HEK293 (cell line): ENCODE measurements at regions not wholly inside any gene's neighbourhood (a gene's known extent, or its start where the extent isn't known, plus 50 kb on each side); places are given as distances from the start of the nearest gene placed in this dataset.

Source experiments
- CTCF ChIA-PET: fragments of 350-600 bp; formaldehyde crosslinking; extraction: SDS; loops from one replicate; lab custom pipeline; 2021; ENCODE audit warnings: antibody characterized with exemption; lab: Yijun Ruan, JAX
- POLR2A ChIA-PET: fragments of 300-600 bp; formaldehyde crosslinking; extraction: SDS; loops from one replicate; lab custom pipeline; 2020; ENCODE audit warnings: antibody characterized with exemption, inconsistent platforms; lab: Yijun Ruan, JAX
- H3K27ac ChIP-seq: fragments of 200-500 bp; sonication (Bioruptor generic); 2 replicates; pipeline ENCODE4 v1.5.1; 2014; ENCODE audit warnings: low read depth, low read length, control low read depth, inconsistent platforms; ENCODE audit errors: extremely low read depth
- H3K36me3 ChIP-seq, 2 experiments: fragments of 200-500 bp in 1 of 2; sonication (Bioruptor generic) in 1 of 2; 1 replicate in 1 of 2; 2 replicates in 1 of 2; pipeline ENCODE4 v1.5.1; 2014 to 2017; ENCODE audit warnings: inconsistent platforms in 2 of 2, low read length in 2 of 2; ENCODE audit not compliant: control insufficient read depth in 2 of 2, insufficient read depth in 1 of 2
- H3K4me1 ChIP-seq: fragments of 200-500 bp; sonication (Bioruptor generic); 2 replicates; pipeline ENCODE4 v1.5.1; 2014; ENCODE audit warnings: mild to moderate bottlenecking, low read length, inconsistent platforms; ENCODE audit not compliant: control insufficient read depth, insufficient read depth
- H3K4me3 ChIP-seq: 2 replicates; pipeline ENCODE4 v1.5.1; 2011; ENCODE audit warnings: low read depth, mild to moderate bottlenecking, control low read depth, low read length, moderate library complexity
- H3K9me3 ChIP-seq: fragments of 200-500 bp; sonication (Bioruptor generic); 2 replicates; pipeline ENCODE4 v1.5.1; 2014; ENCODE audit warnings: low read depth, low read length, inconsistent platforms; ENCODE audit not compliant: control insufficient read depth, insufficient read depth
- KLF1 ChIP-seq: fragments of 450-650 bp; formaldehyde crosslinking; IDR thresholded peaks from 2 replicates; pipeline ENCODE4 v1.5.1; 2016; ENCODE audit warnings: missing biosample characterization, missing genetic modification characterization
- MEIS1 ChIP-seq: sonication (generic); formaldehyde crosslinking; IDR thresholded peaks from 2 replicates; pipeline ENCODE4 v1.8.1; 2022; ENCODE audit warnings: missing genetic modification reagents, mild to moderate bottlenecking, borderline replicate concordance
- SP7 ChIP-seq: fragments of 450-650 bp; formaldehyde crosslinking; IDR thresholded peaks from 2 replicates; pipeline ENCODE4 v1.5.1; 2016; ENCODE audit warnings: missing biosample characterization, missing genetic modification characterization
- TCF7L2 ChIP-seq: IDR thresholded peaks from 2 replicates; pipeline ENCODE4 v1.6.1; 2011; ENCODE audit warnings: low read depth, mild to moderate bottlenecking, inconsistent platforms, low read length, moderate library complexity, borderline replicate concordance
- ZBTB1 ChIP-seq: fragments of 450-650 bp; formaldehyde crosslinking; IDR thresholded peaks from 2 replicates; pipeline ENCODE4 v1.5.1; 2016; ENCODE audit warnings: missing biosample characterization, missing genetic modification characterization
- ZBTB21 ChIP-seq: fragments of 450-650 bp; formaldehyde crosslinking; IDR thresholded peaks from 2 replicates; pipeline ENCODE4 v1.5.1; 2017; ENCODE audit warnings: missing biosample characterization, missing genetic modification characterization
- ZFP69B ChIP-seq: fragments of 450-650 bp; formaldehyde crosslinking; IDR thresholded peaks from 2 replicates; pipeline ENCODE4 v1.5.1; 2016; ENCODE audit warnings: missing biosample characterization, missing genetic modification characterization
- ZNF174 ChIP-seq: fragments of 450-650 bp; formaldehyde crosslinking; IDR thresholded peaks from 2 replicates; pipeline ENCODE4 v1.5.0; 2017; ENCODE audit warnings: missing biosample characterization, mild to moderate bottlenecking, missing genetic modification characterization
- ZNF19 ChIP-seq: fragments of 450-650 bp; formaldehyde crosslinking; IDR thresholded peaks from 2 replicates; pipeline ENCODE4; 2016; ENCODE audit warnings: missing biosample characterization, missing genetic modification characterization, low read depth
- ZNF521 ChIP-seq: fragments of 450-650 bp; formaldehyde crosslinking; IDR thresholded peaks from 2 replicates; pipeline ENCODE4 v1.5.1; 2017; ENCODE audit warnings: missing biosample characterization, mild to moderate bottlenecking, missing genetic modification characterization
- ZNF555 ChIP-seq: fragments of 450-650 bp; formaldehyde crosslinking; conservative IDR thresholded peaks from 2 replicates; pipeline ENCODE4 v1.5.1; 2017; ENCODE audit warnings: missing biosample characterization, mild to moderate bottlenecking, missing genetic modification characterization, inconsistent platforms
- ZNF677 ChIP-seq: fragments of 450-650 bp; IDR thresholded peaks from 2 replicates; pipeline ENCODE4 v1.5.0; 2018; ENCODE audit warnings: missing biosample characterization, mild to moderate bottlenecking, missing genetic modification characterization, moderate library complexity
- TF ChIP-seq, protein P1 (sequence below): fragments of 450-650 bp; formaldehyde crosslinking; IDR thresholded peaks from 2 replicates; pipeline ENCODE4 v1.5.1; 2016; ENCODE audit warnings: missing biosample characterization, missing genetic modification characterization
- TF ChIP-seq, protein P2 (sequence below): fragments of 450-650 bp; formaldehyde crosslinking; IDR thresholded peaks from 2 replicates; pipeline ENCODE4 v1.5.1; 2016; ENCODE audit warnings: missing biosample characterization, missing genetic modification characterization
- TF ChIP-seq, protein P3 (sequence below): fragments of 450-650 bp; formaldehyde crosslinking; IDR thresholded peaks from 2 replicates; pipeline ENCODE4 v1.5.1; 2016; ENCODE audit warnings: missing biosample characterization, missing genetic modification characterization
- TF ChIP-seq, protein P4 (sequence below): fragments of 450-650 bp; formaldehyde crosslinking; IDR thresholded peaks from 2 replicates; pipeline ENCODE4 v1.5.1; 2016; ENCODE audit warnings: missing biosample characterization, missing genetic modification characterization, borderline replicate concordance
- TF ChIP-seq, protein P5 (sequence below): fragments of 450-650 bp; formaldehyde crosslinking; IDR thresholded peaks from 2 replicates; pipeline ENCODE4 v1.5.0; 2017; ENCODE audit warnings: missing biosample characterization, missing genetic modification characterization, borderline replicate concordance

DNA sequence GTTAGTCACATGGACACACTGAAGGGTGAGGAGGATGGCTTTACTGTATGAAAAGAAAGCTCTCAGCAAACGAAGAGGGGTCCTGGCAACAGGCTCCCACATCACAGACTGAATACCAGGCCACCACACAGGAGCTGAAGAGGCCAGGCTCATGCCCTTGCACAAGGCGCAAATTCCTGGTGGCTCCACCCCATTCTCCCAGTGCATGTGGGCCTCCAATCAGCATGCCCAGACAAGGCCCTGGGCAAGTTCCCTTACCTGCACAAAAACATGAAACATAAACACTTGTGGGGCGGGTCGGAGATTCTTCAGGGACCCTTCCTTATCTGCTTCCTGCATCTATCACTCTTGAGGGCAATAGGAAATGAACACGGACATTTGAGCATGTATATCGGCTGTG is 935.8 kb upstream of the EDIL3 start:
- Histone ChIP-seq H3K4me1 (no peaks in the 10 kb centered on the region), H3K36me3 (no peaks in the 10 kb centered on the region), H3K27ac (no peak overlapping the region), H3K4me3 (no peak overlapping the region), H3K9me3 (no peaks in the 10 kb centered on the region)
- ChIA-PET CTCF (no interaction called here), POLR2A (interaction anchor here (0.8 kb wide), 1 partner anchor 9 kb away, joined by 3 read pairs; no protein-coding TSS in a partner anchor)
- no peak for TF ChIP-seq ZBTB1 (tag by site-specific recombination)
- no peak for TF ChIP-seq KLF1 (tag by site-specific recombination)

DNA sequence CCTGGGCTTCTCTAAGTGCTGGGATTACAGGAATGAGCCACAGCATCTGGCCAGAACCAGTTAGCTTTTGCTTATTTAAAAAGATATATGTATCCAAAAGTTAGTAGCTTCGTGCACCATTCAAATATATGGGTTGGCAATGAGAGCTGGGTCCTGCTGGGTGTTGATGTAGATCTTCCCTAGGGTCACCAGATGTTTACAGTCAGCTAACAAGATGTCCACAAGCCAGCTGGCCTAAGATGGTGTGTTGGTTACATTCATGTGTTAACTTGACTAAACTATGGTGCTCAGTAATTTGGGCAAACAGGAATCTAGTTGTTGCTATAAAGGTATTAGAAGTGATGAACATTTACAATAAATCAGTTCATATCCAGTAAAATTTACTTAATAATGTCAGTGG is 948.6 kb upstream of the EDIL3 start:
- ChIA-PET CTCF (no interaction called here), POLR2A (no interaction called here)
- no peak overlapping the region for H3K4me3 ChIP-seq
- no peaks in the 10 kb centered on the region for H3K4me1 ChIP-seq
- H3K27ac ChIP-seq: no peak overlapping the region
- no peaks in the 10 kb centered on the region for H3K9me3 ChIP-seq
- H3K36me3 ChIP-seq: no peaks in the 10 kb centered on the region
- TF ChIP-seq ZNF19 (tag by site-specific recombination): no peak
- TF ChIP-seq ZBTB21 (tag by site-specific recombination): no peak
- TF ChIP-seq ZNF555 (tag by site-specific recombination): no peak
- TF ChIP-seq, protein P1, sequence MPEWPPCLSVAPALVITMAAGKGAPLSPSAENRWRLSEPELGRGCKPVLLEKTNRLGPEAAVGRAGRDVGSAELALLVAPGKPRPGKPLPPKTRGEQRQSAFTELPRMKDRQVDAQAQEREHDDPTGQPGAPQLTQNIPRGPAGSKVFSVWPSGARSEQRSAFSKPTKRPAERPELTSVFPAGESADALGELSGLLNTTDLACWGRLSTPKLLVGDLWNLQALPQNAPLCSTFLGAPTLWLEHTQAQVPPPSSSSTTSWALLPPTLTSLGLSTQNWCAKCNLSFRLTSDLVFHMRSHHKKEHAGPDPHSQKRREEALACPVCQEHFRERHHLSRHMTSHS: no peak
- TF ChIP-seq, protein P2, sequence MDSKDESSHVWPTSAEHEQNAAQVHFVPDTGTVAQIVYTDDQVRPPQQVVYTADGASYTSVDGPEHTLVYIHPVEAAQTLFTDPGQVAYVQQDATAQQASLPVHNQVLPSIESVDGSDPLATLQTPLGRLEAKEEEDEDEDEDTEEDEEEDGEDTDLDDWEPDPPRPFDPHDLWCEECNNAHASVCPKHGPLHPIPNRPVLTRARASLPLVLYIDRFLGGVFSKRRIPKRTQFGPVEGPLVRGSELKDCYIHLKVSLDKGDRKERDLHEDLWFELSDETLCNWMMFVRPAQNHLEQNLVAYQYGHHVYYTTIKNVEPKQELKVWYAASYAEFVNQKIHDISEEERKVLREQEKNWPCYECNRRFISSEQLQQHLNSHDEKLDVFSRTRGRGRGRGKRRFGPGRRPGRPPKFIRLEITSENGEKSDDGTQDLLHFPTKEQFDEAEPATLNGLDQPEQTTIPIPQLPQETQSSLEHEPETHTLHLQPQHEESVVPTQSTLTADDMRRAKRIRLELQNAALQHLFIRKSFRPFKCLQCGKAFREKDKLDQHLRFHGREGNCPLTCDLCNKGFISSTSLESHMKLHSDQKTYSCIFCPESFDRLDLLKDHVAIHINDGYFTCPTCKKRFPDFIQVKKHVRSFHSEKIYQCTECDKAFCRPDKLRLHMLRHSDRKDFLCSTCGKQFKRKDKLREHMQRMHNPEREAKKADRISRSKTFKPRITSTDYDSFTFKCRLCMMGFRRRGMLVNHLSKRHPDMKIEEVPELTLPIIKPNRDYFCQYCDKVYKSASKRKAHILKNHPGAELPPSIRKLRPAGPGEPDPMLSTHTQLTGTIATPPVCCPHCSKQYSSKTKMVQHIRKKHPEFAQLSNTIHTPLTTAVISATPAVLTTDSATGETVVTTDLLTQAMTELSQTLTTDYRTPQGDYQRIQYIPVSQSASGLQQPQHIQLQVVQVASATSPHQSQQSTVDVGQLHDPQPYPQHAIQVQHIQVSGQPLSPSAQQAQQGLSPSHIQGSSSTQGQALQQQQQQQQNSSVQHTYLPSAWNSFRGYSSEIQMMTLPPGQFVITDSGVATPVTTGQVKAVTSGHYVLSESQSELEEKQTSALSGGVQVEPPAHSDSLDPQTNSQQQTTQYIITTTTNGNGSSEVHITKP (tag by site-specific recombination): no peak
- TF ChIP-seq, protein P3, sequence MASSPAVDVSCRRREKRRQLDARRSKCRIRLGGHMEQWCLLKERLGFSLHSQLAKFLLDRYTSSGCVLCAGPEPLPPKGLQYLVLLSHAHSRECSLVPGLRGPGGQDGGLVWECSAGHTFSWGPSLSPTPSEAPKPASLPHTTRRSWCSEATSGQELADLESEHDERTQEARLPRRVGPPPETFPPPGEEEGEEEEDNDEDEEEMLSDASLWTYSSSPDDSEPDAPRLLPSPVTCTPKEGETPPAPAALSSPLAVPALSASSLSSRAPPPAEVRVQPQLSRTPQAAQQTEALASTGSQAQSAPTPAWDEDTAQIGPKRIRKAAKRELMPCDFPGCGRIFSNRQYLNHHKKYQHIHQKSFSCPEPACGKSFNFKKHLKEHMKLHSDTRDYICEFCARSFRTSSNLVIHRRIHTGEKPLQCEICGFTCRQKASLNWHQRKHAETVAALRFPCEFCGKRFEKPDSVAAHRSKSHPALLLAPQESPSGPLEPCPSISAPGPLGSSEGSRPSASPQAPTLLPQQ (tag by site-specific recombination): no peak

DNA sequence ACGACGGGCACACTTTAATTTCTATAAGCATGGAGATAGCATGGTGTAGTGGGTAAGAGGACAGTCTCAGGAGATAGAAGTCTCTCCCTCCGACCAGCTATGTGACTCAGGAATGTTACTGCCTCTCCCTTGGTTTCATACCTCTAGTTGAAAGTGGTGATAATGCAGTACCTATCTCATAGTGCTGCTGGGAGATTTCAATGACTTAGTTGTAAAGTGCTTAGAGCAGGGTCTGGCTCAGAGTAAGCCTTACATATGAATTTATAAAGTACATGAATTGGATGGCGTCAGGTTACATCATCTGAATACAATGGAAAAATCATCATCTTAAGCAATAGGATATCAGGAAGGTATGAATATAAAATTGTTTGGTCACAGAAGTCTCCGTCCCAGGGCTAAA is 952.8 kb upstream of the EDIL3 start:
- H3K4me3 ChIP-seq: no peak overlapping the region
- H3K9me3 ChIP-seq: no peaks in the 10 kb centered on the region
- CTCF ChIA-PET: no interaction called here
- H3K4me1 ChIP-seq: no peaks in the 10 kb centered on the region
- POLR2A ChIA-PET: no interaction called here
- no peaks in the 10 kb centered on the region for H3K36me3 ChIP-seq
- no peak overlapping the region for H3K27ac ChIP-seq
- TF ChIP-seq ZFP69B (tag by site-specific recombination): no peak
- no peak for TF ChIP-seq SP7 (tag by site-specific recombination)
- TF ChIP-seq ZNF677 (tag by site-specific recombination): no peak
- TF ChIP-seq, protein P4, sequence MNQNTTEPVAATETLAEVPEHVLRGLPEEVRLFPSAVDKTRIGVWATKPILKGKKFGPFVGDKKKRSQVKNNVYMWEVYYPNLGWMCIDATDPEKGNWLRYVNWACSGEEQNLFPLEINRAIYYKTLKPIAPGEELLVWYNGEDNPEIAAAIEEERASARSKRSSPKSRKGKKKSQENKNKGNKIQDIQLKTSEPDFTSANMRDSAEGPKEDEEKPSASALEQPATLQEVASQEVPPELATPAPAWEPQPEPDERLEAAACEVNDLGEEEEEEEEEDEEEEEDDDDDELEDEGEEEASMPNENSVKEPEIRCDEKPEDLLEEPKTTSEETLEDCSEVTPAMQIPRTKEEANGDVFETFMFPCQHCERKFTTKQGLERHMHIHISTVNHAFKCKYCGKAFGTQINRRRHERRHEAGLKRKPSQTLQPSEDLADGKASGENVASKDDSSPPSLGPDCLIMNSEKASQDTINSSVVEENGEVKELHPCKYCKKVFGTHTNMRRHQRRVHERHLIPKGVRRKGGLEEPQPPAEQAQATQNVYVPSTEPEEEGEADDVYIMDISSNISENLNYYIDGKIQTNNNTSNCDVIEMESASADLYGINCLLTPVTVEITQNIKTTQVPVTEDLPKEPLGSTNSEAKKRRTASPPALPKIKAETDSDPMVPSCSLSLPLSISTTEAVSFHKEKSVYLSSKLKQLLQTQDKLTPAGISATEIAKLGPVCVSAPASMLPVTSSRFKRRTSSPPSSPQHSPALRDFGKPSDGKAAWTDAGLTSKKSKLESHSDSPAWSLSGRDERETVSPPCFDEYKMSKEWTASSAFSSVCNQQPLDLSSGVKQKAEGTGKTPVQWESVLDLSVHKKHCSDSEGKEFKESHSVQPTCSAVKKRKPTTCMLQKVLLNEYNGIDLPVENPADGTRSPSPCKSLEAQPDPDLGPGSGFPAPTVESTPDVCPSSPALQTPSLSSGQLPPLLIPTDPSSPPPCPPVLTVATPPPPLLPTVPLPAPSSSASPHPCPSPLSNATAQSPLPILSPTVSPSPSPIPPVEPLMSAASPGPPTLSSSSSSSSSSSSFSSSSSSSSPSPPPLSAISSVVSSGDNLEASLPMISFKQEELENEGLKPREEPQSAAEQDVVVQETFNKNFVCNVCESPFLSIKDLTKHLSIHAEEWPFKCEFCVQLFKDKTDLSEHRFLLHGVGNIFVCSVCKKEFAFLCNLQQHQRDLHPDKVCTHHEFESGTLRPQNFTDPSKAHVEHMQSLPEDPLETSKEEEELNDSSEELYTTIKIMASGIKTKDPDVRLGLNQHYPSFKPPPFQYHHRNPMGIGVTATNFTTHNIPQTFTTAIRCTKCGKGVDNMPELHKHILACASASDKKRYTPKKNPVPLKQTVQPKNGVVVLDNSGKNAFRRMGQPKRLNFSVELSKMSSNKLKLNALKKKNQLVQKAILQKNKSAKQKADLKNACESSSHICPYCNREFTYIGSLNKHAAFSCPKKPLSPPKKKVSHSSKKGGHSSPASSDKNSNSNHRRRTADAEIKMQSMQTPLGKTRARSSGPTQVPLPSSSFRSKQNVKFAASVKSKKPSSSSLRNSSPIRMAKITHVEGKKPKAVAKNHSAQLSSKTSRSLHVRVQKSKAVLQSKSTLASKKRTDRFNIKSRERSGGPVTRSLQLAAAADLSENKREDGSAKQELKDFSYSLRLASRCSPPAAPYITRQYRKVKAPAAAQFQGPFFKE: no peak
- no peak for TF ChIP-seq ZNF521
- no peak for TF ChIP-seq ZNF174 (tag by site-specific recombination)
- TF ChIP-seq MEIS1 (CRISPR knock-in tag): no peak
- TF ChIP-seq, protein P5, sequence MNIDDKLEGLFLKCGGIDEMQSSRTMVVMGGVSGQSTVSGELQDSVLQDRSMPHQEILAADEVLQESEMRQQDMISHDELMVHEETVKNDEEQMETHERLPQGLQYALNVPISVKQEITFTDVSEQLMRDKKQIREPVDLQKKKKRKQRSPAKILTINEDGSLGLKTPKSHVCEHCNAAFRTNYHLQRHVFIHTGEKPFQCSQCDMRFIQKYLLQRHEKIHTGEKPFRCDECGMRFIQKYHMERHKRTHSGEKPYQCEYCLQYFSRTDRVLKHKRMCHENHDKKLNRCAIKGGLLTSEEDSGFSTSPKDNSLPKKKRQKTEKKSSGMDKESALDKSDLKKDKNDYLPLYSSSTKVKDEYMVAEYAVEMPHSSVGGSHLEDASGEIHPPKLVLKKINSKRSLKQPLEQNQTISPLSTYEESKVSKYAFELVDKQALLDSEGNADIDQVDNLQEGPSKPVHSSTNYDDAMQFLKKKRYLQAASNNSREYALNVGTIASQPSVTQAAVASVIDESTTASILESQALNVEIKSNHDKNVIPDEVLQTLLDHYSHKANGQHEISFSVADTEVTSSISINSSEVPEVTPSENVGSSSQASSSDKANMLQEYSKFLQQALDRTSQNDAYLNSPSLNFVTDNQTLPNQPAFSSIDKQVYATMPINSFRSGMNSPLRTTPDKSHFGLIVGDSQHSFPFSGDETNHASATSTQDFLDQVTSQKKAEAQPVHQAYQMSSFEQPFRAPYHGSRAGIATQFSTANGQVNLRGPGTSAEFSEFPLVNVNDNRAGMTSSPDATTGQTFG: no peak
- TF ChIP-seq TCF7L2: no peak
